WTC11 (cell line): ENCODE measurements at regions not wholly inside any gene's neighbourhood (a gene's known extent, or its start where the extent isn't known, plus 50 kb on each side); places are given as distances from the start of the nearest gene placed in this dataset.

ENCODE experiments used
- CREB1 ChIP-seq: sonication (generic); formaldehyde crosslinking; IDR thresholded peaks from 2 replicates; pipeline ENCODE4 v1.8.0; 2023; ENCODE audit warnings: mild to moderate bottlenecking, missing genetic modification reagents
- CTCF ChIP-seq: fragments of 200-600 bp; IDR thresholded peaks from 2 replicates; pipeline ENCODE4 v1.8.0; 2022; ENCODE audit warnings: antibody characterized with exemption
- NFYB ChIP-seq: sonication (generic); formaldehyde crosslinking; conservative IDR thresholded peaks from 2 replicates; pipeline ENCODE4 v1.8.0; 2022; ENCODE audit warnings: low read depth, missing genetic modification reagents
- TEAD1 ChIP-seq: sonication (generic); formaldehyde crosslinking; IDR thresholded peaks from 2 replicates; pipeline ENCODE4 v1.8.0; 2022; ENCODE audit warnings: mild to moderate bottlenecking, missing genetic modification reagents
- ZNF121 ChIP-seq: sonication (generic); formaldehyde crosslinking; IDR thresholded peaks from 2 replicates; pipeline ENCODE4 v1.8.0; 2023; ENCODE audit warnings: missing genetic modification reagents

- TF ChIP-seq TEAD1 (CRISPR knock-in tag), result no peak
- TF ChIP-seq CTCF, result no peak
- TF ChIP-seq NFYB (CRISPR knock-in tag), result no peak
- TF ChIP-seq CREB1, result no peak
- no peak for TF ChIP-seq ZNF121 (CRISPR knock-in tag)
Observed at GRCh38 chr2:84016183-84016582, 442.9 kb downstream of the SUCLG1 start.
